ENCODE measurements at regions not wholly inside any gene's neighbourhood (a gene's known extent, or its start where the extent isn't known, plus 50 kb on each side); places are given as distances from the start of the nearest gene placed in this dataset.

DNA sequence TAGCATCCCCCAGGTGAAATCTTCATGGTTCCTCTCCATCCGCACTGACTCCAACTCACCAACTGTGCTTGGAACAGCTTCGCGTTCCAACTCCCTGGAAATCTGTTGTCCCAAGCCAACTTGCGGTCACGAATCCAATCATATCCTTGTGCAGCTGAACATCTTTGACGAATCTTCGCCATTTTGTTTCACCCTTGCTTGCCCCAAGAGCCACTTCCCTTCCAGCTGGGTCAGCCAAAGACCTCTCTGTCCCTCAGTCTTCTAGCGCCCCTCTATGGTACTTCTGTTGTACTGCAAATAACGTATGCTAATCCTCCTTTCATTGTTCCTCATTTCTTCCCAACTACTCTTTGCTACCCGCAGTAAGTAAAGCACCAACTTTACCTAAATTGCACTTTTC is 61.0 kb upstream of the TARS1 start:
- no peak for DNase-seq

DNA sequence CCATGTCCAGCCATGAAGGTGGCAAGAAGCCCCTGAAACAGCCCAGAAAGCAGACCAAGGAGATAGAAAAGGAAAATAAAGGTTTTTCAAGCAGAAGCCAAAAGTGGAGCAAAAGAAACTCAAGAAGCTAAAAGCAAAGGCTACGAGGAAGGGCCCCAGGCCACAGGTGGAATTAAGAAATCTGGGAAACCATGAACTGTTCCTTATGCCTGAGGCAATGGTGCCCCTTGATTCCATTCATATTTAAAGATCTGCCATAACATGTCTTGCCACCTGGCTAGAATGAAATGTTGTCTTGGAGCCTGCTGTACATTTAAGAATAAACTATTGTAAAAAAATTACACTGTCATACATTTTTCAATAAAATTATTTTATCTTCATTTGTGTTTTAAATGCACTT is 59.5 kb upstream of the TARS1 start:
- DNase-seq = no peak
